ENCODE measurements at regions not wholly inside any gene's neighbourhood (a gene's known extent, or its start where the extent isn't known, plus 50 kb on each side); places are given as distances from the start of the nearest gene placed in this dataset.

- DNase-seq (ENCODE audit: low read depth, low spot score): no peak
- Histone ChIP-seq H3K27me3 (ENCODE audit: control insufficient read depth, insufficient read depth, low read length) (no peaks in the 10 kb centered on the region), H3K36me3 (ENCODE audit: control insufficient read depth, insufficient read depth, low read length) (no peaks in the 10 kb centered on the region), H3K4me3 (ENCODE audit: low read length) (no peak overlapping the region), H3K4me1 (ENCODE audit: control insufficient read depth, insufficient read depth, low read length) (no peaks in the 10 kb centered on the region; the same call in 1 of the 2 replicates), H3K27ac (ENCODE audit: low read length) (no peak overlapping the region), H3K9me3 (ENCODE audit: control insufficient read depth, insufficient read depth, low read length) (no peaks in the 10 kb centered on the region)
- WGBS (ENCODE audit: insufficient coverage, insufficient read length): no CpG with 5 or more reads among the region's 9 CpGs
These were observed 1314.7 kb downstream of the FSTL5 start for GRCh38 chr4:160848901-160849760.

GRCh38 chr4:160864253-160864652 lies 1299.5 kb downstream of the FSTL5 start:
- Histone ChIP-seq H3K27me3 (ENCODE audit: control insufficient read depth, insufficient read depth, low read length) (no peaks in the 10 kb centered on the region), H3K9me3 (ENCODE audit: control insufficient read depth, insufficient read depth, low read length) (no peaks in the 10 kb centered on the region), H3K4me1 (ENCODE audit: control insufficient read depth, insufficient read depth, low read length) (no peaks in the 10 kb centered on the region), H3K36me3 (ENCODE audit: control insufficient read depth, insufficient read depth, low read length) (no peaks in the 10 kb centered on the region), H3K27ac (ENCODE audit: low read length) (no peak overlapping the region), H3K4me3 (ENCODE audit: low read length) (no peak overlapping the region)
- no CpG with 5 or more reads among the region's 1 CpG for WGBS (ENCODE audit: insufficient coverage, insufficient read length)
- DNase-seq (ENCODE audit: low read depth, low spot score): no peak

GRCh38 chr4:160869899-160870298 lies 1293.9 kb downstream of the FSTL5 start:
- Histone ChIP-seq H3K27me3 (ENCODE audit: control insufficient read depth, insufficient read depth, low read length) (no peaks in the 10 kb centered on the region), H3K9me3 (ENCODE audit: control insufficient read depth, insufficient read depth, low read length) (no peaks in the 10 kb centered on the region), H3K36me3 (ENCODE audit: control insufficient read depth, insufficient read depth, low read length) (no peaks in the 10 kb centered on the region), H3K27ac (ENCODE audit: low read length) (no peak overlapping the region), H3K4me1 (ENCODE audit: control insufficient read depth, insufficient read depth, low read length) (no peaks in the 10 kb centered on the region), H3K4me3 (ENCODE audit: low read length) (no peak overlapping the region)
- DNase-seq (ENCODE audit: low read depth, low spot score): no peak

GRCh38 chr4:160872491-160872890 lies 1291.3 kb downstream of the FSTL5 start:
- H3K27me3 ChIP-seq (ENCODE audit: control insufficient read depth, insufficient read depth, low read length): no peaks in the 10 kb centered on the region
- H3K4me1 ChIP-seq (ENCODE audit: control insufficient read depth, insufficient read depth, low read length): no peaks in the 10 kb centered on the region
- no peak overlapping the region for H3K27ac ChIP-seq (ENCODE audit: low read length)
- no peaks in the 10 kb centered on the region for H3K36me3 ChIP-seq (ENCODE audit: control insufficient read depth, insufficient read depth, low read length)
- H3K9me3 ChIP-seq (ENCODE audit: control insufficient read depth, insufficient read depth, low read length): no peaks in the 10 kb centered on the region
- no peak for DNase-seq (ENCODE audit: low read depth, low spot score)
- H3K4me3 ChIP-seq (ENCODE audit: low read length): no peak overlapping the region

GRCh38 chr4:160877087-160877790 lies 1286.6 kb downstream of the FSTL5 start:
- Histone ChIP-seq H3K4me3 (ENCODE audit: low read length) (no peak overlapping the region), H3K9me3 (ENCODE audit: control insufficient read depth, insufficient read depth, low read length) (no peaks in the 10 kb centered on the region), H3K4me1 (ENCODE audit: control insufficient read depth, insufficient read depth, low read length) (no peaks in the 10 kb centered on the region), H3K36me3 (ENCODE audit: control insufficient read depth, insufficient read depth, low read length) (no peaks in the 10 kb centered on the region), H3K27me3 (ENCODE audit: control insufficient read depth, insufficient read depth, low read length) (no peaks in the 10 kb centered on the region), H3K27ac (ENCODE audit: low read length) (no peak overlapping the region)
- WGBS (ENCODE audit: insufficient coverage, insufficient read length): no CpG with 5 or more reads among the region's 9 CpGs
- no peak for DNase-seq (ENCODE audit: low read depth, low spot score)

GRCh38 chr4:160880180-160880579 lies 1283.6 kb downstream of the FSTL5 start:
- Histone ChIP-seq H3K27me3 (ENCODE audit: control insufficient read depth, insufficient read depth, low read length) (no peaks in the 10 kb centered on the region), H3K27ac (ENCODE audit: low read length) (no peak overlapping the region), H3K4me1 (ENCODE audit: control insufficient read depth, insufficient read depth, low read length) (no peaks in the 10 kb centered on the region), H3K4me3 (ENCODE audit: low read length) (no peak overlapping the region), H3K36me3 (ENCODE audit: control insufficient read depth, insufficient read depth, low read length) (no peaks in the 10 kb centered on the region), H3K9me3 (ENCODE audit: control insufficient read depth, insufficient read depth, low read length) (no peaks in the 10 kb centered on the region)
- DNase-seq (ENCODE audit: low read depth, low spot score): no peak
- WGBS (ENCODE audit: insufficient coverage, insufficient read length): no CpG with 5 or more reads among the region's 5 CpGs

- H3K27me3 ChIP-seq (ENCODE audit: control insufficient read depth, insufficient read depth, low read length): no peaks in the 10 kb centered on the region
- DNase-seq (ENCODE audit: low read depth, low spot score): no peak
- no peak overlapping the region for H3K27ac ChIP-seq (ENCODE audit: low read length)
- no CpG with 5 or more reads among the region's 1 CpG for WGBS (ENCODE audit: insufficient coverage, insufficient read length)
- H3K9me3 ChIP-seq (ENCODE audit: control insufficient read depth, insufficient read depth, low read length): no peaks in the 10 kb centered on the region
- H3K4me3 ChIP-seq (ENCODE audit: low read length): no peak overlapping the region
- H3K36me3 ChIP-seq (ENCODE audit: control insufficient read depth, insufficient read depth, low read length): no peaks in the 10 kb centered on the region
- H3K4me1 ChIP-seq (ENCODE audit: control insufficient read depth, insufficient read depth, low read length): no peaks in the 10 kb centered on the region
These were observed 1276.1 kb downstream of the FSTL5 start for GRCh38 chr4:160887668-160888067.

GRCh38 chr4:160894128-160894527 lies 1269.7 kb downstream of the FSTL5 start:
- no peaks in the 10 kb centered on the region for H3K27me3 ChIP-seq (ENCODE audit: control insufficient read depth, insufficient read depth, low read length)
- no peaks in the 10 kb centered on the region for H3K4me1 ChIP-seq (ENCODE audit: control insufficient read depth, insufficient read depth, low read length)
- no peak overlapping the region for H3K4me3 ChIP-seq (ENCODE audit: low read length)
- no CpG with 5 or more reads among the region's 2 CpGs for WGBS (ENCODE audit: insufficient coverage, insufficient read length)
- no peaks in the 10 kb centered on the region for H3K9me3 ChIP-seq (ENCODE audit: control insufficient read depth, insufficient read depth, low read length)
- H3K27ac ChIP-seq (ENCODE audit: low read length): no peak overlapping the region
- DNase-seq (ENCODE audit: low read depth, low spot score): no peak
- no peaks in the 10 kb centered on the region for H3K36me3 ChIP-seq (ENCODE audit: control insufficient read depth, insufficient read depth, low read length)

- Histone ChIP-seq H3K4me1 (ENCODE audit: control insufficient read depth, insufficient read depth, low read length) (no peaks in the 10 kb centered on the region), H3K27me3 (ENCODE audit: control insufficient read depth, insufficient read depth, low read length) (no peaks in the 10 kb centered on the region), H3K4me3 (ENCODE audit: low read length) (no peak overlapping the region), H3K36me3 (ENCODE audit: control insufficient read depth, insufficient read depth, low read length) (no peaks in the 10 kb centered on the region), H3K9me3 (ENCODE audit: control insufficient read depth, insufficient read depth, low read length) (no peaks in the 10 kb centered on the region), H3K27ac (ENCODE audit: low read length) (no peak overlapping the region)
- DNase-seq (ENCODE audit: low read depth, low spot score): no peak
- WGBS (ENCODE audit: insufficient coverage, insufficient read length): no CpG with 5 or more reads among the region's 3 CpGs
These were observed 1269.0 kb downstream of the FSTL5 start for GRCh38 chr4:160894809-160895208.

- no peaks in the 10 kb centered on the region for H3K27me3 ChIP-seq (ENCODE audit: control insufficient read depth, insufficient read depth, low read length)
- no CpG with 5 or more reads among the region's 1 CpG for WGBS (ENCODE audit: insufficient coverage, insufficient read length)
- no peak overlapping the region for H3K4me3 ChIP-seq (ENCODE audit: low read length)
- H3K27ac ChIP-seq (ENCODE audit: low read length): no peak overlapping the region
- H3K4me1 ChIP-seq (ENCODE audit: control insufficient read depth, insufficient read depth, low read length): no peaks in the 10 kb centered on the region
- no peaks in the 10 kb centered on the region for H3K9me3 ChIP-seq (ENCODE audit: control insufficient read depth, insufficient read depth, low read length)
- no peak for DNase-seq (ENCODE audit: low read depth, low spot score)
- no peaks in the 10 kb centered on the region for H3K36me3 ChIP-seq (ENCODE audit: control insufficient read depth, insufficient read depth, low read length)
These were observed 1236.5 kb downstream of the FSTL5 start for GRCh38 chr4:160927311-160927710.

- H3K4me1 ChIP-seq (ENCODE audit: control insufficient read depth, insufficient read depth, low read length): no peaks in the 10 kb centered on the region
- no peak overlapping the region for H3K27ac ChIP-seq (ENCODE audit: low read length)
- H3K27me3 ChIP-seq (ENCODE audit: control insufficient read depth, insufficient read depth, low read length): no peaks in the 10 kb centered on the region
- no peak for DNase-seq (ENCODE audit: low read depth, low spot score)
- H3K9me3 ChIP-seq (ENCODE audit: control insufficient read depth, insufficient read depth, low read length): no peaks in the 10 kb centered on the region
- whole genome bisulfite sequencing (ENCODE audit: insufficient coverage, insufficient read length): no CpG with 5 or more reads among the region's 3 CpGs
- H3K4me3 ChIP-seq (ENCODE audit: low read length): no peak overlapping the region
- no peaks in the 10 kb centered on the region for H3K36me3 ChIP-seq (ENCODE audit: control insufficient read depth, insufficient read depth, low read length)
These were observed 1235.3 kb downstream of the FSTL5 start for GRCh38 chr4:160928482-160928881.

Measured in iPS DF 6.9 (cell line).